KBM-7 (cell line): ENCODE measurements at regions not wholly inside any gene's neighbourhood (a gene's known extent, or its start where the extent isn't known, plus 50 kb on each side); places are given as distances from the start of the nearest gene placed in this dataset.

Experiments used
- DNase-seq: peaks from one replicate; pipeline ENCODE4 v3.0.0-alpha.2; 2015
- in situ Hi-C: fragments of 300-500 bp; cut with MboI; formaldehyde crosslinking; loops from 2 replicates; pipeline ENCODE4 v1.14.3; 2020; ENCODE audit warnings: low sequenced_read_pairs, low pct_unique_long_range_greater_than_20kb, mixed read lengths

DNA sequence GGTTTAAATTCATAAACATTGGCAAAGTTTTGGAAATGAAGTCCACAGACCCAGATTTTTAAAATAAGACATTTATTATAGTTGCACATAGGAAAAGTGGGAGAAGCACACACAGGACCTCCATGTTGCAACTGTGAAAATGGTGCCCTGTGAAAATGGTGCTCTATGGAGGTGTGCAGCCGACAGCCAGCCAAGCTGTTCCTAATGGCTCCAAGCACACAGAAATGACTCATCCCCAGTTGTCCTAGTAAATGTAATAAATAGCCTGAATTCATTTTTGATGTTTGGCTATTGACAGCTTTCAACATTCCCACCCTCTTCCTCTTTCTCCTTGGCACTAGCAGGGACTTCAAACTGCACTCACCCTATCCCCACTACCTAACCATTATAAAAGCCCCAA, 590.9 kb downstream of the CAAP1 start:
- no peak for DNase-seq
- in situ Hi-C loops: no loop called here

DNA sequence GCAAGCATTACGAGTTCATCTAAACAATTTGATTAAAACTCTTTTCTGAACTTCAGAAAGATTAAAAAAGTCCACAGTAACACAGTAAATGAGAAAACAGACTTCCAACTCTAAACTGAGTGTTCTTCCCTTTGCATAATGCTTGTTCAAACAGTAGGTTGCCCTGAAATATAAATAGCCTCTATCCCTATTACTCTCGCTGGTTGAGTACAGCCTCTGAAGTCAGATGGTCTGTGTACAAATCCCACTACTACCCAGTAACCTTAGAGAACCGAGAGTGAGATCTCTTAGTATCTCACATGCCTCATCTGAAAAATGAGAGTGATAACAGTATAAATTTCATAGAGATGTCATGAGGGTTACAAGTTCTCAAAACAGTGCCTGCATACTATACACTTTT, 591.6 kb downstream of the CAAP1 start:
- in situ Hi-C loops: no loop called here
- no peak for DNase-seq

DNA sequence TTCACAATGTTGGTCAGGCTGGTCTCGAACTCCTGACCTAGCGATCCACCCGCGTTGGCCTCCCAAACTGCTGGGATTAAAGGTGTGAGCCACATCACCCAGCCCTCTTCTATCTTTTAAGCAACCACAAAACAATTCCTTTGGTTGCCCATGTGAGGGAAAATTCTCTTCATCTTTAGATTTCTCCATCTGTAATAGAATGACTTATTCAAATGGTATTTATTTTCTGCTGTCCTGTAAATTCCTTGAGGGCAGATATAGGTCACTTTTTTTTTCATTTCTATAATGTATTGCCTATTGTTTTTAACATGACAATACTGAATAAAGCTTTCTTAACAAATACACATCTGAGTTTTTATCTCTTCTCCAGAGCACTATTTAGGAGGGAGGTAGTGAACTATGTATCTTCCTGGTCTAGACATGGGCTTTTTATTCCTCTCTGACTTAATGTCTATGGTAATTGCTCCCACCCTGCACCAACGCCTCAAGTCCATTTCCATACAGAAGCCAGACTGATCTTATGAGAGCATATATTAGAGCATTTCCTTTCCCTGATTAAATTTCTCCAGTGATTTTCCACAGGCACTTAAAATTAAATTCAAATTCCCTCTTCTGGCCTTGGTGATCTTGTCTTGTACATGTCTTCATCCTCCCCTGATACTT, 595.6 kb downstream of the CAAP1 start:
- in situ Hi-C loops: no loop called here
- no peak for DNase-seq

DNA sequence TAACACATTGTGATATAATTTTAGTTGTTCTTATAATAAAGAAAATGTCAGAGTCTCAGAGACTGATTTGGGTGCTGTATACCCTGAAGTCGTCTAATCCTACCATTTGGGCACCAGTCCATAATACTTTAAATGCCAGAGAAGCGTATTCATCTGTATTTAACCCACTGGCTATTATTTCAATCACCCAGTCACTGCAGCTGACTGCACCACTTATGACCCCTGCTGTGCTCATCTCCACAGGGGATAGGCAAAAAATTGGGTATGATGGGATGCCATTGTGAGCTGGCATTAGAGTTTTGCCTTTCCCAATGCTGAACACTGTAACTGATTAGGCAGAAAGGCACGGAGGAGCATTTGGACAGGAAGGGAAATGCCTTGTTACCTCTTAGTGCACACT, 599.7 kb downstream of the CAAP1 start:
- DNase-seq: no peak
- in situ Hi-C loops: no loop called here

GRCh38 chr9:26271495-26272122, 593.4 kb upstream of the TUSC1 start:
- in situ Hi-C loops: no loop called here
- DNase-seq: no peak

DNA sequence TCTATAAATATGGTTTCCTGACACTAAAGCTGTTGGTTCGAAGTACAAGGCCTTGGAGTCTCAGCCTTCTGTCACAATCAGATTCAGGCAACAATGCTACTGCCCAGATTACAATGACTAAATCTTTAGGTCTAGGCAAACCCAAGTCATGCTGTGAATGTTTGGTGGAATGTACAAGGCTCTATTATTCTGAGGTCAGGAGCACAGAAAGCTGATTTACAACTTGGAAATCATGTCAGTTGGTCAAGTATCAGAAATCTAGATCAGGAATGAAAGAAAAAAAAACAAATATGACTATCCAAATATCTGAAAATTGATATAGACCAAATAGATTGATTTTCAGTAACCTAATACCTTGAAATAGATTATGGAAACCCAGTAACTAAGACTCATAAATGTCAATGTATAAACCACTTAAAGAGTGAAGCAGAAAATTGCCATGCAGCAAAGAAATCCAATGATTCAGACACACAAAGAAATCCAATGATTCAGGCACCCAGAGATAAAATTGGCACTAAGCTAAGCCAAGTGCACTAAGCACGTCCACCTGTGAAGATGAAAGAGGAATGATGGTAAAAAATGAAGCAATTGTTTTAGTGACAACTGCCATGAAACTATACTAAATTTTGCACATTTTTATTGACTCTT, 588.0 kb upstream of the TUSC1 start:
- no peak for DNase-seq
- in situ Hi-C loops: no loop called here

- in situ Hi-C loops: no loop called here
- DNase-seq: no peak
These were observed 586.7 kb upstream of the TUSC1 start for GRCh38 chr9:26264709-26265601.

DNA sequence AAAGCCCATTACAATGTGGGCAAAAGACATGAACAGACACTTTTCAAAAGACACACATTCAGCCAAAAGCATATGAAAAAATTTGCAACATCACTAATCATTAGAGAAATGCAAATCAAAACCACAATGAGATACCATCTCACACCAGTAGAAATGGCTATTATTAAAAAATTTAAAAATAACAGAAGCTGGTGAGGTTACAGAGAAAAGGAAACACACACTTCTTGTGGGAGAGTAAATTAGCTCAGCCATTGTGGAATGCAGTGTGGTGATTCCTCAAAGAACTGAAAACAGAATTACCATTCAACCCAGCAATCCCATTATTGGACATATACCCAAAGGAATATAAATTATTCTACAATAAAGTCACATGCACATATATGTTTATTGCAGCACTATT, 585.2 kb upstream of the TUSC1 start:
- in situ Hi-C loops: no loop called here
- no peak for DNase-seq

DNA sequence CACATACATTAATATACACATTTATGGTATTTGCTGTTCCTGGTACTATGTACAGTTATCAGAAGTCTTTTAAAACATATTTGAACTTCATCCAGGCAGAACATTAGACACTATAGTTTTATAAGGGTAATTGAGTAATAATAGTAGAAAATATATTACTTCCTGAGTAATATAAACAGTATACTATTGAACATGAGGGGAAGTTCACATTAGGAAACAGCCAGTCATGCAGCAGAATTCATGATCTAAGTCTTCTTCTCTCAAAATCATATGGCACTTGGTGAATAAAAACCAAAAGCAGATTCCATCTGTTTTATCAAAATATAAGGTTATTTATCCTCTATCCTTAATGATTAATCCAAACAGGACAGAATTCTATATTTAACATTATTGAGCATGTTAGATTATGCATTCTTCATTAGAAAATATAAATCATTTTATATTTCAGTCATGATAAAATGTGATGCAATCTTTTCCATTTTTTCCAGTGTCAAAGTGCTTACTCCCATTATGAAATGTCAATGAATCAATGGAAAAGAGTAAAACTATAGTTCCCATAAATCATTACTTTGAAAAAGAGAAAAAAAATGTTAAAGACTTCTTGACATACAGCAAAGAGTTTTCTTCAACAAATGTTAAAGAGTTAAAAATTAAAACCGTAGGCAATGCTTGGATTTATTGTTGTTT, 584.3 kb upstream of the TUSC1 start:
- no peak for DNase-seq
- in situ Hi-C loops: no loop called here

DNA sequence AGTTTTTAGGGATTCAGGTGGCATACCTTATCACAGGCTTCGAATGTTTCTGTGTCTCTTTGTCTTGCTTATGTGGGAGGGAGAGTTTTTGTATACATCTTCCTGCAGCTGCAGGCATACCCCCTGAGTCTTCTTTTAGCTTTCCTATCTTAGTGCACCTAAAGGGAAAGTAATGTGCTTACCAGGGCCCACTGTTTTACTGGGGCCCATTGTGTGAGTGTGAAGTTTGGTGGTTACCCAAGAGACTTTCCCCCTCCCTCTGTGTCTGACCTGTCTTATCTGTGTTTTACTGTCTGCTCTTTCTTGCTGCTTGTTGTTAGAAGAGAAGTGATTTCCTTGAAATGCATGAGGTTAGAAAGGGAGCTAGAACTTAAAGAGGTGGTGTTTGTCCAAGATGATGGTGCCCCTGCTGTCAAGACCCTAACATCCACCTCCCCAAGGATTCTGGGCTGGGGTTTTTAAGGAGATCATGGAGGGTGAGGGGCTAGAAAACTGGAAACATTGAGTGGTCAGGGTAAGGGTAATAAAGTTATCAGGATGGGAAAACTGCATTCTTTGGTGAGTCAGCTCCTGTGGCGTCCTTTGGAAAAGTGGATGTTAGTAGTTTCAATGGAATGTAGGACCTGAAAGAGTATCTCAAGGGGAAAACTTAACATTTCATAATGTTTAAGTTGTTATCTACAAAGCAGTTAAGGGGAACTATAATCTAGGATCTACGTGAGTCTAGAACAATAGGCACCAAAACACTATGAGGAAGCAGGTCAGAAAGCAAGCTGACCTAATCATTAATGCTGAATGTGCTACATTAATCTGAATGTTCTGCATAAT, 583.5 kb upstream of the TUSC1 start:
- in situ Hi-C loops: no loop called here

GRCh38 chr9:26260238-26260637, 582.0 kb upstream of the TUSC1 start:
- no peak for DNase-seq
- in situ Hi-C loops: no loop called here

More for the DNA sequence above, 583.5 kb upstream of the TUSC1 start:
- no peak for DNase-seq

- DNase-seq: no peak
- in situ Hi-C loops: no loop called here
These were observed 569.6 kb upstream of the TUSC1 start for GRCh38 chr9:26247861-26248260.

- in situ Hi-C loops: no loop called here
- DNase-seq: no peak
These were observed 566.6 kb upstream of the TUSC1 start for GRCh38 chr9:26244661-26245451.

DNA sequence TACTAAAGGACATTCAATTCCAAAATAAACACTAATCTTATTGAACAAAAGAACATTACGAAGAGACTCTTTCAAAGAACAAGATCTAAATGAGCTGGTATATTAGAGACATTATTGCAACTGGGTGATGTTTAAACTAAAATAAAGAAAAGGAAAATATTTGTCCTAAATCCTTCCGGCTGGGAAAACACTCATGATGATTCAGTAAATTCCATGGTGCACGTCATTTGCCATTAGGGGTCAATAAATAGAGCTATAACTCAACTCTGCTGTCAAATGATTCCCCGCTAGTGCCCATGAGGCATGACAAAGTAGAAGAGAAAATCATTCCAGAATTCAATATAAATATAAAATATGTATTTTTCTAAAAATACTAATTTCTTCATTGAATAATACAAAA, 565.5 kb upstream of the TUSC1 start:
- in situ Hi-C loops: no loop called here
- no peak for DNase-seq

DNA sequence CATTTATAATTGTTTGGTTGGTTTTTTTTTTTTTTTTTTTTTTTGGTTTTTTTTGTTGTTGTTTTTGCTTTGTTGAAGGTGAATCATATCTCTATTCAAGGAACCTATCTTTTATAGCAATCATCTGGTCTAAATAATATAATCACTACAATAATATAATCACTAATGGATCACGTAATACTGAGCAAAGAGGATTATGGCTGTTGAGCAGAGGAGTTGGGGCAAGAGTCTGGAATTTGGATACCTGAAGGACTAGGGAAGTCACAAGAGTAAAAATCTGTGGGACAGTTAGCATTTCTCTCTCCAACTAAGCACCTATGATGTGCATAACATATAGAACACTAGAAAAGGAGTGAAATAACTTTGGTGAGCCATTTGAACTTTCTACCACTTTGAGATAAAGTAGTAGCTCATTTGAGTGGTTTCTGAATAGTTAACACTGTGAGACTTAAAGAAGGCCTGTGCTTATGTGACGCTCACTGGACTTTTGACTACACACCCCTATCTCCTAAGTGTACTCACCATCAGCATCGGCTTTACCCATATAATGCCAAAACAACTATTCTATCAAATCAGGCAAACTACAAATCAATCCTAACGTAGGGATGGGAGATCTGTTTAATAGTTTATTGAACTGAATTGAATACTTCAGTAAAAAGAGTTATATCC, 564.9 kb upstream of the TUSC1 start:
- DNase-seq: no peak
- in situ Hi-C loops: no loop called here

DNA sequence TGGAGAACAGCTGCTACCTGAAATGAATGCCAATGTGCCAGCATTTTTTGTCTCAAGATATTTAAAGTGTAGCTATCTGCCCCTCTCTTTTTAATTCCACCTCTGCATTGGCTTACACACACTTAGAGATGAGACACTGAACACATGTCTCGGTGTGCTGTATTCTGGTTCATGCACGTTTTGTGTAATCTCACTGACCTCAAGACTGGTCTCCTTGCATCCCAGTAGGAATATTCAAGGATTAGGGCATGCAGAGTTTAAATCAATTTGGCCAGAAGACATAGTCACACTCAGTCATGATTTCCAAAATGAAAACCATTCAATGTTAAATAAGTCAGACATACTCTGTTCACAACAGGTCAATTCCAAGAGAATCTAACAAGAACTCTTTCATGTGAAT, 561.8 kb upstream of the TUSC1 start:
- in situ Hi-C loops: no loop called here

DNA sequence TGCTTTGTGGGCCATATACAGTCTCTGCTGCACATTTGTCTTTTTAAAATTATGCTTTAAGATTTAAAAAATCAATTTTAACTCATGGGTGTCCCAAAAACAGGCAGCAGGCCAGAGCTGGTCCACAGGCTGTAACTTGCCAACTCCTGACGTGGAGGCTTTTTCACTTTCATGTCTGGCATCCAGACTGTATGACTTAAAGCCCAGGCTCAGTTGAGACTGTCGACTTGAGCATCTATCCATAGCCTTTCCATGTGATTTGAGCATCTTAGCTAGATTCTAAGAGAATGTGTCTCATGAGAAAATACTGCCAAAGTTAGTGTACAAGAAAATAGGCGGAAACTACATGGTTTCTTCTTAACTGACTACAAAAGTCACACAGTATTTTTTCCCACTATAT, 559.0 kb upstream of the TUSC1 start:
- no peak for DNase-seq
- in situ Hi-C loops: no loop called here

More for the DNA sequence above, 561.8 kb upstream of the TUSC1 start:
- no peak for DNase-seq
